SK-N-SH (cell line): ENCODE measurements at regions not wholly inside any gene's neighbourhood (a gene's known extent, or its start where the extent isn't known, plus 50 kb on each side); places are given as distances from the start of the nearest gene placed in this dataset.

Experiments used
- CTCF ChIA-PET: fragments of 300-600, 350-600 bp; formaldehyde crosslinking; extraction: SDS; loops from one replicate; lab custom pipeline; 2021; lab: Yijun Ruan, JAX
- POLR2A ChIA-PET: fragments of 350-600 bp; sonication (Branson Sonifier 250); formaldehyde crosslinking; extraction: SDS; loops from one replicate; lab custom pipeline; 2020; ENCODE audit warnings: antibody characterized with exemption, inconsistent platforms; lab: Yijun Ruan, JAX
- DNase-seq: peaks from one replicate; pipeline ENCODE4 v3.0.0; 2012
- H2AFZ ChIP-seq: fragments of 200-600 bp; sonication (generic); 2 replicates; pipeline ENCODE4 v1.8.1; 2016; ENCODE audit warnings: antibody characterized with exemption, mild to moderate bottlenecking, low read depth
- H3F3A ChIP-seq: fragments of 200-600 bp; sonication (generic); replicated peaks from 2 replicates; pipeline ENCODE3; 2016; ENCODE audit warnings: antibody characterized with exemption, mild to moderate bottlenecking; ENCODE audit not compliant: insufficient read depth
- H3K27ac ChIP-seq, 2 experiments: fragments of 200-500 bp in 1 of 2; fragments of 200-600 bp in 1 of 2; sonication (Bioruptor generic) in 1 of 2; sonication (generic), shearing (Covaris generic) in 1 of 2; 2 replicates each; pipeline versions ENCODE4 v1.5.1 to v1.6.1; 2014 to 2016; ENCODE audit warnings: low read depth in 2 of 2, inconsistent platforms in 1 of 2, low read length in 1 of 2, mild to moderate bottlenecking in 1 of 2, mixed read lengths in 1 of 2
- H3K27me3 ChIP-seq: fragments of 200-600 bp; sonication (generic), shearing (Covaris generic); 2 replicates; pipeline ENCODE4 v1.6.1; 2016; ENCODE audit warnings: mixed run types; ENCODE audit not compliant: insufficient read depth
- H3K36me3 ChIP-seq, 2 experiments: fragments of 200-500 bp in 1 of 2; fragments of 200-600 bp in 1 of 2; sonication (Bioruptor generic) in 1 of 2; sonication (generic) in 1 of 2; replicated peaks in 1 of 2; 2 replicates each; pipeline versions ENCODE3 to v1.5.1; 2014 to 2016; ENCODE audit warnings: low read length in 1 of 2, mild to moderate bottlenecking in 1 of 2; ENCODE audit not compliant: insufficient read depth in 2 of 2, control insufficient read depth in 1 of 2
- H3K4me1 ChIP-seq, 2 experiments: fragments of 200-500 bp in 1 of 2; fragments of 200-600 bp in 1 of 2; sonication (Bioruptor generic) in 1 of 2; sonication (generic), shearing (Covaris generic) in 1 of 2; 2 replicates each; pipeline versions ENCODE4 v1.5.1 to v1.6.1; 2014 to 2016; ENCODE audit warnings: low read depth in 1 of 2, low read length in 1 of 2, mixed run types in 1 of 2; ENCODE audit not compliant: insufficient read depth in 2 of 2, control insufficient read depth in 1 of 2
- H3K4me2 ChIP-seq: fragments of 200-600 bp; sonication (generic), shearing (Covaris generic); 2 replicates; pipeline ENCODE4 v1.6.1; 2017; ENCODE audit warnings: mixed run types
- H3K4me3 ChIP-seq, 2 experiments: fragments of 200-500 bp in 1 of 2; fragments of 200-600 bp in 1 of 2; sonication (Bioruptor generic) in 1 of 2; sonication (generic), shearing (Covaris generic) in 1 of 2; 2 replicates each; pipeline versions ENCODE4 v1.5.1 to v1.8.1; 2014 to 2016; ENCODE audit warnings: low read depth in 2 of 2, inconsistent platforms in 1 of 2, low read length in 1 of 2, mild to moderate bottlenecking in 1 of 2, mixed read lengths in 1 of 2, moderate library complexity in 1 of 2
- H3K79me2 ChIP-seq: fragments of 200-600 bp; sonication (generic); 2 replicates; pipeline ENCODE4 v1.8.1; 2017; ENCODE audit warnings: mild to moderate bottlenecking; ENCODE audit not compliant: insufficient read depth
- H3K9ac ChIP-seq: fragments of 200-600 bp; sonication (generic); 2 replicates; pipeline ENCODE4 v1.6.1; 2017; ENCODE audit warnings: mixed run types
- H3K9me2 ChIP-seq: fragments of 200-600 bp; sonication (generic); 2 replicates; pipeline ENCODE4 v1.6.1; 2017; ENCODE audit warnings: mixed run types
- H3K9me3 ChIP-seq: fragments of 200-600 bp; sonication (generic); 2 replicates; pipeline ENCODE4 v1.6.1; 2017; ENCODE audit warnings: mixed run types, mild to moderate bottlenecking, moderate library complexity
- H4K20me1 ChIP-seq: fragments of 200-600 bp; sonication (generic); 2 replicates; pipeline ENCODE4 v1.6.1; 2017; ENCODE audit warnings: mild to moderate bottlenecking, mixed run types; ENCODE audit not compliant: insufficient read depth
- CHD2 ChIP-seq: fragments of 150-350 bp; IDR thresholded peaks from 2 replicates; pipeline ENCODE4 v1.6.1; 2018; ENCODE audit warnings: low read length; ENCODE audit not compliant: partially characterized antibody
- CTCF ChIP-seq: fragments of 200-600 bp; sonication (generic); IDR thresholded peaks from 2 replicates; pipeline ENCODE4 v1.6.1; 2017; ENCODE audit warnings: antibody characterized with exemption, mild to moderate bottlenecking, moderate library complexity
- EP300 ChIP-seq, 2 experiments: IDR thresholded peaks; 2 replicates each; pipeline versions ENCODE4 v1.4.0 to v1.6.1; 2012; ENCODE audit warnings: borderline replicate concordance in 1 of 2, low read depth in 1 of 2, low read length in 1 of 2
- FOXM1 ChIP-seq: IDR thresholded peaks from 2 replicates; pipeline ENCODE4 v1.4.0; 2012; ENCODE audit warnings: low read depth, mild to moderate bottlenecking
- GABPA ChIP-seq: IDR thresholded peaks from 2 replicates; pipeline ENCODE4 v1.4.0; 2012; ENCODE audit warnings: low read depth, mild to moderate bottlenecking
- MEF2A ChIP-seq: IDR thresholded peaks from 2 replicates; pipeline ENCODE4 v1.4.0; 2012; ENCODE audit warnings: low read depth, borderline replicate concordance
- MXI1 ChIP-seq: IDR thresholded peaks from 2 replicates; pipeline ENCODE4 v1.6.1; 2012; ENCODE audit warnings: mild to moderate bottlenecking, low read depth, low read length, improper control_type of control experiment
- NFIC ChIP-seq: IDR thresholded peaks from 2 replicates; pipeline ENCODE4 v1.4.0; 2012; ENCODE audit warnings: borderline replicate concordance
- POLR2AphosphoS5 ChIP-seq: IDR thresholded peaks from 2 replicates; pipeline ENCODE4 v1.6.1; 2012; ENCODE audit warnings: low read depth, low read length
- RAD21 ChIP-seq: IDR thresholded peaks from 2 replicates; pipeline ENCODE4 v1.6.1; 2012; ENCODE audit warnings: mild to moderate bottlenecking, low read length
- RFX5 ChIP-seq: IDR thresholded peaks from 2 replicates; pipeline ENCODE4 v1.6.1; 2012; ENCODE audit warnings: mild to moderate bottlenecking, improper control_type of control experiment, low read length
- SMC3 ChIP-seq: IDR thresholded peaks from 2 replicates; pipeline ENCODE4 v1.6.1; 2012; ENCODE audit warnings: low read depth, low read length, improper control_type of control experiment
- TAF1 ChIP-seq: IDR thresholded peaks from 2 replicates; pipeline ENCODE4 v1.6.1; 2012; ENCODE audit warnings: low read depth, mild to moderate bottlenecking, low read length, moderate library complexity, borderline replicate concordance
- TEAD4 ChIP-seq: IDR thresholded peaks from 2 replicates; pipeline ENCODE4 v1.4.0; 2012; ENCODE audit warnings: mild to moderate bottlenecking, borderline replicate concordance; ENCODE audit not compliant: insufficient read depth
- WGBS: methylation state at CpG from one replicate; pipeline ENCODE4 v1.1.6; 2017; ENCODE audit warnings: low lambda C conversion rate; 5-methylcytosine and 5-hydroxymethylcytosine counted together
- TF ChIP-seq, protein P1 (sequence below): IDR thresholded peaks from 2 replicates; pipeline ENCODE4 v1.4.0; 2012; ENCODE audit warnings: low read depth

DNA sequence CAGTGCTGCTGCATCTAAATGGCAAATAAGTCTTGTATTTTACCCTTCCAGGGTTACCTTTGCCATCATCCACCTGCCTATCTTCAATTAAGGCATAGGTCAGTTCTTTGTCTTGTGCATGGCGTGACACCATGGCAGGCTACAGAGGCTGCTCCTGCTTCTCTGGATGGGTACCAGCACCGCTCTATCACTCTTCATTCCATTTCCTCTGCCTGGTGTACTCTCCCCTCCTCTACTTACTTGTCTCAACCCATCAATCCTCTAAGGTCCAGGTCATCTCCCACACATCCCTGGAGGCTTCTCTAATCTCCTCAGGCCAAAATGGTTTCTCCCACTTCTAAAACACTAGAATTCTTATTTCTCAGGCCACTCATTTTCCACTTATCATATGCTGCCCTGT, 257.5 kb downstream of the BARHL2 start:
- no peaks in the 10 kb centered on the region for H3F3A ChIP-seq
- TF ChIP-seq NFIC (no peak), CHD2 (no peak), GABPA (no peak), POLR2AphosphoS5 (no peak), SMC3 (no peak), EP300 (IDR thresholded peaks at IDR 0.05; ENCODE audit: borderline replicate concordance in 1 of 2, low read depth in 1 of 2, low read length in 1 of 2) (no peak), FOXM1 (no peak)

DNA sequence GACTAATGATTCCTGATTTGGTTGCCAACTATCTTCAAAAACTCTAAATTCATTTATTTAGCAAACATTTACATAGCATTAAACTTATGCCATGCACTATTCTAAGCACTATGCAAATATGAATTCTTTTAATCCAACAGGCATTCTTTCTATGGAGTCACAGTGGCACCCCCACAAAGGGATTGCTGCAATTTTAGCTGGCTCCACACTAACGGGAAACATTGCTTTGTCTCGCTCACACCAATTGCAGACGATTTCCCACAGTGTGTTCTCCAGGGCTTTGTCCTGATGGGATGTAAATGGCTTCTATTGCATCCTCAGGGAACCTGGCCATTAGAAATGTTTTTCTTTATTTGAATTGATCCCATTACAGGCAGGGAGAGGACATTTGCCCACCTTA, 259.1 kb downstream of the BARHL2 start:
- ChIA-PET CTCF (no interaction called here), POLR2A (no interaction called here)
- Histone ChIP-seq H3F3A (no peaks in the 10 kb centered on the region), H3K4me2 (no peak overlapping the region), H3K9me3 (no peaks in the 10 kb centered on the region), H3K27ac (no peak overlapping the region), H2AFZ (no peak overlapping the region), H4K20me1 (no peaks in the 10 kb centered on the region), H3K4me1 (no peaks in the 10 kb centered on the region), H3K4me3 (no peak overlapping the region), H3K79me2 (no peaks in the 10 kb centered on the region), H3K9ac (no peak overlapping the region)
- 0% methylated on average over 3 of the region's 3 CpGs for WGBS
- DNase-seq: no peak
- TF ChIP-seq MXI1 (no peak), GABPA (no peak), MEF2A (no peak)
- TF ChIP-seq, all 33 proteins: peak for 0
- H3K9me2 ChIP-seq: no peaks in the 10 kb centered on the region
- no peaks in the 10 kb centered on the region for H3K36me3 ChIP-seq
- H3K27me3 ChIP-seq: peaks cover 13% of the 10 kb centered on the region; the same call in 1 of the 2 replicates

More for the DNA sequence above, 257.5 kb downstream of the BARHL2 start:
- no peak for DNase-seq
- no peaks in the 10 kb centered on the region for H3K79me2 ChIP-seq
- CTCF ChIA-PET: no interaction called here
- H3K9me2 ChIP-seq: no peaks in the 10 kb centered on the region
- WGBS: 0% methylated on average over 2 of the region's 2 CpGs
- no peak overlapping the region for H3K27ac ChIP-seq
- no peaks in the 10 kb centered on the region for H3K36me3 ChIP-seq
- no peaks in the 10 kb centered on the region for H3K9me3 ChIP-seq
- H3K9ac ChIP-seq: no peak overlapping the region
- POLR2A ChIA-PET: no interaction called here
- no peaks in the 10 kb centered on the region for H3K4me1 ChIP-seq
- no peaks in the 10 kb centered on the region for H4K20me1 ChIP-seq
- no peak overlapping the region for H3K4me3 ChIP-seq
- H2AFZ ChIP-seq: no peak overlapping the region
- H3K4me2 ChIP-seq: no peak overlapping the region
- peaks cover 13% of the 10 kb centered on the region for H3K27me3 ChIP-seq

GRCh38 chr1:90452491-90452890, 264.6 kb downstream of the BARHL2 start:
- no peak for DNase-seq
- CTCF ChIA-PET: no interaction called here
- Histone ChIP-seq H3F3A (no peaks in the 10 kb centered on the region), H3K4me2 (no peak overlapping the region), H4K20me1 (no peaks in the 10 kb centered on the region), H3K9ac (no peak overlapping the region), H3K9me2 (no peaks in the 10 kb centered on the region), H3K27ac (no peak overlapping the region)
- 13% methylated on average over 2 of the region's 2 CpGs for WGBS
- no peak for TF ChIP-seq MEF2A
- no peak for TF ChIP-seq CTCF
- no peak for TF ChIP-seq RFX5
- no peak for TF ChIP-seq TEAD4
- no peak for TF ChIP-seq CHD2
- no peak for TF ChIP-seq MXI1
- TF ChIP-seq, protein P1, sequence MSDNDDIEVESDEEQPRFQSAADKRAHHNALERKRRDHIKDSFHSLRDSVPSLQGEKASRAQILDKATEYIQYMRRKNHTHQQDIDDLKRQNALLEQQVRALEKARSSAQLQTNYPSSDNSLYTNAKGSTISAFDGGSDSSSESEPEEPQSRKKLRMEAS: no peak
- no peak for TF ChIP-seq RAD21
- TF ChIP-seq TAF1: no peak
- no peak for TF ChIP-seq EP300 (IDR thresholded peaks at IDR 0.05; ENCODE audit: borderline replicate concordance in 1 of 2, low read depth in 1 of 2, low read length in 1 of 2)
- TF ChIP-seq, all 33 proteins: peak for 0
- Histone ChIP-seq H3K79me2 (no peaks in the 10 kb centered on the region), H2AFZ (no peak overlapping the region), H3K27me3 (0 out of 2 replicates have a peak, but pooled peaks cover 7% of the 10 kb centered on the region), H3K9me3 (no peaks in the 10 kb centered on the region), H3K4me1 (no peaks in the 10 kb centered on the region), H3K4me3 (no peak overlapping the region), H3K36me3 (no peaks in the 10 kb centered on the region)
- POLR2A ChIA-PET: no interaction called here
